HG03175 (cell line): ENCODE measurements at regions not wholly inside any gene's neighbourhood (a gene's known extent, or its start where the extent isn't known, plus 50 kb on each side); places are given as distances from the start of the nearest gene placed in this dataset.

ENCODE experiments used
- ATAC-seq: cut with Tn5 transposase; IDR thresholded peaks from one replicate; pipeline ENCODE4 v1.9.1; 2021; ENCODE audit warnings: mild to moderate bottlenecking, moderate library complexity; ENCODE audit not compliant: unreplicated experiment

- no peak for ATAC-seq
Measured at GRCh38 chr4:159497936-159498335, 395.1 kb downstream of the RAPGEF2 start.

- ATAC-seq, result no peak
Measured at GRCh38 chr4:159498446-159499115, 395.7 kb downstream of the RAPGEF2 start.

GRCh38 chr4:159500861-159501260, 398.0 kb downstream of the RAPGEF2 start:
- no peak for ATAC-seq

GRCh38 chr4:159503236-159504008, 400.5 kb downstream of the RAPGEF2 start:
- ATAC-seq, result no peak

GRCh38 chr4:159504684-159505083, 401.8 kb downstream of the RAPGEF2 start:
- no peak for ATAC-seq

GRCh38 chr4:159505266-159505975, 402.5 kb downstream of the RAPGEF2 start:
- no peak for ATAC-seq

GRCh38 chr4:159506801-159507517, 404.1 kb downstream of the RAPGEF2 start:
- ATAC-seq, result no peak

- ATAC-seq, result no peak
Measured at GRCh38 chr4:159508917-159509500, 406.1 kb downstream of the RAPGEF2 start.

GRCh38 chr4:159512348-159512747, 409.5 kb downstream of the RAPGEF2 start:
- ATAC-seq, result no peak

- no peak for ATAC-seq
Measured at GRCh38 chr4:159515314-159516025, 412.6 kb downstream of the RAPGEF2 start.

GRCh38 chr4:159516556-159517140, 413.8 kb downstream of the RAPGEF2 start:
- no peak for ATAC-seq

- ATAC-seq, result no peak
Measured at GRCh38 chr4:159520074-159520473, 417.2 kb downstream of the RAPGEF2 start.

- no peak for ATAC-seq
Measured at GRCh38 chr4:159526172-159526571, 423.3 kb downstream of the RAPGEF2 start.

- no peak for ATAC-seq
Measured at GRCh38 chr4:159534655-159535054, 431.8 kb downstream of the RAPGEF2 start.

- ATAC-seq, result no peak
Measured at GRCh38 chr4:159538556-159538955, 435.7 kb downstream of the RAPGEF2 start.

- no peak for ATAC-seq
Measured at GRCh38 chr4:159540038-159540437, 437.2 kb downstream of the RAPGEF2 start.

- no peak for ATAC-seq
Measured at GRCh38 chr4:159540501-159540900, 437.6 kb downstream of the RAPGEF2 start.

- ATAC-seq, result no peak
Measured at GRCh38 chr4:159541143-159541542, 438.3 kb downstream of the RAPGEF2 start.

GRCh38 chr4:159542296-159542695, 439.4 kb downstream of the RAPGEF2 start:
- no peak for ATAC-seq

GRCh38 chr4:159543831-159544230, 441.0 kb downstream of the RAPGEF2 start:
- no peak for ATAC-seq
